IMR-90 (cell line): ENCODE measurements at regions not wholly inside any gene's neighbourhood (a gene's known extent, or its start where the extent isn't known, plus 50 kb on each side); places are given as distances from the start of the nearest gene placed in this dataset.
A peak's percentile ranks its signal among the peaks of the same experiment; 100 is the strongest.

Source experiments
- ATAC-seq: fragments of 200-7000 bp; cut with Tn5 transposase; 2 replicates; pipeline ENCODE4 v1.9.1; 2020; ENCODE audit warnings: low read depth, mild to moderate bottlenecking, moderate library complexity
- BruUV-seq: library from RNA; stranded (reverse); fragments of 400-500 nt; replicated peaks from 2 replicates; lab custom pipeline; 2021; lab: Mats Ljungman, UMichigan
- CTCF ChIA-PET: fragments of 300-600 bp; formaldehyde crosslinking; extraction: SDS; loops from one replicate; lab custom pipeline; 2021; ENCODE audit warnings: antibody characterized with exemption; lab: Yijun Ruan, JAX
- POLR2A ChIA-PET: fragments of 300-600 bp; sonication (Branson Sonifier 250); formaldehyde crosslinking; loops from one replicate; lab custom pipeline; 2022; ENCODE audit warnings: antibody characterized with exemption; ENCODE audit not compliant: unreplicated experiment; lab: Charles Lee
- DNase-seq: peaks from one replicate; pipeline ENCODE4 v3.0.0; 2013
- H2AFZ ChIP-seq: replicated peaks from 2 replicates; pipeline ENCODE3; 2013; ENCODE audit warnings: low read length, mild to moderate bottlenecking; ENCODE audit not compliant: poor library complexity
- H2AK5ac ChIP-seq: 2 replicates; pipeline ENCODE4 v1.6.1; 2013; ENCODE audit warnings: low read depth, low read length, inconsistent platforms
- H2AK9ac ChIP-seq: replicated peaks from 2 replicates; pipeline ENCODE3; 2013; ENCODE audit warnings: mild to moderate bottlenecking, low read depth, low read length, moderate library complexity; ENCODE audit not compliant: poor library complexity
- H2BK120ac ChIP-seq: 2 replicates; pipeline ENCODE4 v1.6.1; 2013; ENCODE audit warnings: low read depth, low read length, inconsistent platforms
- H2BK15ac ChIP-seq: 3 replicates; pipeline ENCODE4 v1.6.1; 2013; ENCODE audit warnings: low read depth, low read length, inconsistent platforms
- H2BK20ac ChIP-seq: 2 replicates; pipeline ENCODE4 v1.6.1; 2013; ENCODE audit warnings: low read depth, mild to moderate bottlenecking, inconsistent platforms, low read length, moderate library complexity
- H2BK5ac ChIP-seq: 2 replicates; pipeline ENCODE4 v1.6.1; 2013; ENCODE audit warnings: mild to moderate bottlenecking, low read depth, low read length, inconsistent platforms; ENCODE audit not compliant: poor library complexity, severe bottlenecking
- H3K14ac ChIP-seq: replicated peaks from 2 replicates; pipeline ENCODE4 v1.6.1; 2013; ENCODE audit warnings: low read depth, low read length, inconsistent platforms
- H3K18ac ChIP-seq: 2 replicates; pipeline ENCODE4 v1.6.1; 2013; ENCODE audit warnings: low read depth, low read length, control low read depth
- H3K23ac ChIP-seq: 2 replicates; pipeline ENCODE4 v1.6.1; 2013; ENCODE audit warnings: low read depth, low read length, inconsistent platforms
- H3K27ac ChIP-seq: 2 replicates; pipeline ENCODE4 v1.5.1; 2013; ENCODE audit warnings: mild to moderate bottlenecking, control low read depth, low read length; ENCODE audit not compliant: insufficient read depth
- H3K27me3 ChIP-seq: 2 replicates; pipeline ENCODE4 v1.6.1; 2013; ENCODE audit warnings: low read length; ENCODE audit not compliant: control insufficient read depth, insufficient read depth
- H3K36me3 ChIP-seq: 2 replicates; pipeline ENCODE4 v1.6.1; 2013; ENCODE audit warnings: low read length, mixed read lengths; ENCODE audit not compliant: control insufficient read depth, insufficient read depth
- H3K4ac ChIP-seq: 2 replicates; pipeline ENCODE4 v1.6.1; 2013; ENCODE audit warnings: low read depth, low read length, inconsistent platforms
- H3K4me1 ChIP-seq: 2 replicates; pipeline ENCODE4 v1.6.1; 2013; ENCODE audit warnings: low read length, mixed read lengths; ENCODE audit not compliant: control insufficient read depth, insufficient read depth
- H3K4me2 ChIP-seq: 2 replicates; pipeline ENCODE4 v1.6.1; 2013; ENCODE audit warnings: low read depth, mild to moderate bottlenecking, control low read depth, low read length, moderate library complexity
- H3K4me3 ChIP-seq: 2 replicates; pipeline ENCODE4 v1.5.1; 2013; ENCODE audit warnings: low read depth, mild to moderate bottlenecking, control low read depth, low read length, moderate library complexity; ENCODE audit not compliant: insufficient read depth
- H3K56ac ChIP-seq: 2 replicates; pipeline ENCODE4 v1.6.1; 2013; ENCODE audit warnings: low read length, inconsistent platforms; ENCODE audit not compliant: insufficient read depth; ENCODE audit errors: extremely low read depth
- H3K79me1 ChIP-seq, 2 experiments: 2 replicates each; pipeline ENCODE4 v1.6.1; 2013; ENCODE audit warnings: low read length in 2 of 2, inconsistent platforms in 1 of 2, low read depth in 1 of 2
- H3K9ac ChIP-seq: 2 replicates; pipeline ENCODE4 v1.6.1; 2013; ENCODE audit warnings: low read depth, low read length, control low read depth
- H3K9me1 ChIP-seq: 2 replicates; pipeline ENCODE4 v1.6.1; 2013; ENCODE audit warnings: low read length, inconsistent platforms; ENCODE audit not compliant: insufficient read depth
- H3K9me3 ChIP-seq: 2 replicates; pipeline ENCODE4 v1.6.1; 2013; ENCODE audit warnings: low read length; ENCODE audit not compliant: control insufficient read depth, insufficient read depth
- H4K20me1 ChIP-seq: 2 replicates; pipeline ENCODE4 v1.6.1; 2013; ENCODE audit warnings: low read length, inconsistent platforms; ENCODE audit not compliant: insufficient read depth
- H4K5ac ChIP-seq: 2 replicates; pipeline ENCODE4 v1.6.1; 2013; ENCODE audit warnings: mild to moderate bottlenecking, low read depth, low read length, control low read depth
- H4K8ac ChIP-seq, 2 experiments: 2 replicates each; pipeline ENCODE4 v1.6.1; 2013; ENCODE audit warnings: low read depth in 2 of 2, low read length in 2 of 2, control low read depth in 1 of 2, inconsistent platforms in 1 of 2
- H4K91ac ChIP-seq: 2 replicates; pipeline ENCODE4 v1.6.1; 2013; ENCODE audit warnings: low read depth, low read length, inconsistent platforms; ENCODE audit not compliant: insufficient read depth
- BHLHE40 ChIP-seq: fragments of 150-350 bp; IDR thresholded peaks from 2 replicates; pipeline ENCODE4 v1.6.1; 2016; ENCODE audit warnings: mild to moderate bottlenecking, low read depth, low read length
- FOS ChIP-seq: fragments of 150-350 bp; IDR thresholded peaks from 2 replicates; pipeline ENCODE4 v1.6.1; 2016; ENCODE audit warnings: low read depth, low read length
- MAFK ChIP-seq: IDR thresholded peaks from 2 replicates; pipeline ENCODE4 v1.6.1; 2012; ENCODE audit warnings: low read depth, low read length, improper control_type of control experiment
- MXI1 ChIP-seq: IDR thresholded peaks from 2 replicates; pipeline ENCODE4 v1.6.1; 2012; ENCODE audit warnings: low read depth, mild to moderate bottlenecking, low read length, moderate library complexity, borderline replicate concordance
- NFE2L2 ChIP-seq: fragments of 150-350 bp; IDR thresholded peaks from 2 replicates; pipeline ENCODE4 v1.6.1; 2016; ENCODE audit warnings: low read depth, mild to moderate bottlenecking, low read length
- POLR2A ChIP-seq: IDR thresholded peaks from 2 replicates; pipeline ENCODE4 v1.6.1; 2012; ENCODE audit warnings: mild to moderate bottlenecking, low read depth, low read length
- RAD21 ChIP-seq: IDR thresholded peaks from 2 replicates; pipeline ENCODE4 v1.6.1; 2012; ENCODE audit warnings: low read length, improper control_type of control experiment
- RFX5 ChIP-seq: IDR thresholded peaks from 2 replicates; pipeline ENCODE4 v1.8.0; 2012; ENCODE audit warnings: low read depth, mild to moderate bottlenecking, low read length, moderate library complexity
- WGBS, 2 experiments: methylation state at CpG; one replicate each; pipeline versions ENCODE4 v1.1.5 to v1.1.7; 2013; ENCODE audit warnings: missing lambda C conversion rate in 2 of 2; ENCODE audit not compliant: insufficient read length in 1 of 2; ENCODE audit errors: extremely low coverage in 2 of 2; 5-methylcytosine and 5-hydroxymethylcytosine counted together
- dilution Hi-C: fragments of 300-500 bp; cut with HindIII; formaldehyde crosslinking; loops from one replicate; pipeline ENCODE4 v1.14.3; 2018; ENCODE audit warnings: low sequenced_read_pairs; ENCODE audit not compliant: unreplicated experiment
- in situ Hi-C: fragments of 300-500 bp; cut with MboI; formaldehyde crosslinking; loops from 3 replicates; pipeline ENCODE4 v1.14.3; 2019; ENCODE audit warnings: low sequenced_read_pairs, inconsistent platforms, mixed read lengths
- intact Hi-C: fragments of 100-400 bp; cut with micrococcal nuclease; formaldehyde crosslinking; loops from 2 replicates; pipeline ENCODE4 v1.10.0; 2022
- TF ChIP-seq, protein P1 (sequence below): conservative IDR thresholded peaks from 2 replicates; pipeline ENCODE4 v1.5.1; 2012; ENCODE audit warnings: mild to moderate bottlenecking, low read depth, low read length, improper control_type of control experiment
- TF ChIP-seq, protein P2 (sequence below): fragments of 150-350 bp; IDR thresholded peaks from 2 replicates; pipeline ENCODE4 v1.6.1; 2017; ENCODE audit warnings: mild to moderate bottlenecking, antibody characterized with exemption, low read length, low read depth
- TF ChIP-seq, protein P3 (sequence below): fragments of 150-350 bp; IDR thresholded peaks from 2 replicates; pipeline ENCODE4 v1.6.1; 2016; ENCODE audit warnings: low read depth, mild to moderate bottlenecking, low read length, moderate library complexity, borderline replicate concordance

DNA sequence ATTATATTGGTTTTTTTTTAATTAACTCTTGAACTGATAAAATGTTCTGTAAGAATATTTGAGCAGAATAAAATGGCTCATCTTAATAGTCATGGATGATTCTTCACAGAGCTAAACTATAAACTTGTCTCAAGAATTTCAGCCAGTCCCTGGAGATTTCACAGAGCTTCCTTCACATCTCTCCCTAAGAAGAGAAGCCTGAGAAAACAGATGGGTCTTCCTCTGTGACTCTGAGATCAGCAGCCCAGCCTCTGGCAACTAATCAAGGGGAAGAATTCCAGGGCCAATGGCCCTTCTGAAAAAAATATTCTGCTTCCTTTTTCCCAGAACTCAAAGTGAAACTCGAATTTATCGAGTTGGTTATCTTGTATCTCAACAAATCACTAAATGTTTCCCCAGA, 122.2 kb upstream of the ITGA1 start:
- Histone ChIP-seq H4K5ac (no peak overlapping the region), H3K4me2 (peak overlapping the region; percentile 16; the same call in 1 of the 2 replicates), H3K9me1 (peaks cover 3% of the 10 kb centered on the region; the same call in 1 of the 2 replicates), H3K4me1 (no peaks in the 10 kb centered on the region), H4K20me1 (no peaks in the 10 kb centered on the region), H3K79me1 (no peaks in the 10 kb centered on the region), H3K18ac (no peak overlapping the region), H3K9me3 (no peaks in the 10 kb centered on the region), H3K36me3 (no peaks in the 10 kb centered on the region), H3K27me3 (peaks cover 2% of the 10 kb centered on the region), H2BK15ac (no peak overlapping the region), H3K14ac (no peak overlapping the region), H2AK5ac (no peak overlapping the region), H2BK20ac (no peak overlapping the region), H4K91ac (no peak overlapping the region), H3K27ac (no peak overlapping the region), H3K9ac (no peak overlapping the region), H2AK9ac (no peak overlapping the region), H2AFZ (no peak overlapping the region), H3K4me3 (no peak overlapping the region), H2BK120ac (no peak overlapping the region), H3K23ac (no peak overlapping the region), H3K4ac (no peak overlapping the region), H2BK5ac (no peak overlapping the region), H3K56ac (no peak overlapping the region), H4K8ac (no peak overlapping the region)
- DNase-seq (peak; percentile 1), ATAC-seq (no peak)
- BruUV-seq, result no TSS peak
- ChIA-PET CTCF (interaction anchor here (1.4 kb wide), 1 partner anchor 28 kb away, joined by 4 read pairs; no protein-coding TSS in a partner anchor), POLR2A (no interaction called here)
- TF ChIP-seq RAD21, result no peak
- TF ChIP-seq RFX5, result no peak
- TF ChIP-seq POLR2A, result no peak
- TF ChIP-seq, protein P1, sequence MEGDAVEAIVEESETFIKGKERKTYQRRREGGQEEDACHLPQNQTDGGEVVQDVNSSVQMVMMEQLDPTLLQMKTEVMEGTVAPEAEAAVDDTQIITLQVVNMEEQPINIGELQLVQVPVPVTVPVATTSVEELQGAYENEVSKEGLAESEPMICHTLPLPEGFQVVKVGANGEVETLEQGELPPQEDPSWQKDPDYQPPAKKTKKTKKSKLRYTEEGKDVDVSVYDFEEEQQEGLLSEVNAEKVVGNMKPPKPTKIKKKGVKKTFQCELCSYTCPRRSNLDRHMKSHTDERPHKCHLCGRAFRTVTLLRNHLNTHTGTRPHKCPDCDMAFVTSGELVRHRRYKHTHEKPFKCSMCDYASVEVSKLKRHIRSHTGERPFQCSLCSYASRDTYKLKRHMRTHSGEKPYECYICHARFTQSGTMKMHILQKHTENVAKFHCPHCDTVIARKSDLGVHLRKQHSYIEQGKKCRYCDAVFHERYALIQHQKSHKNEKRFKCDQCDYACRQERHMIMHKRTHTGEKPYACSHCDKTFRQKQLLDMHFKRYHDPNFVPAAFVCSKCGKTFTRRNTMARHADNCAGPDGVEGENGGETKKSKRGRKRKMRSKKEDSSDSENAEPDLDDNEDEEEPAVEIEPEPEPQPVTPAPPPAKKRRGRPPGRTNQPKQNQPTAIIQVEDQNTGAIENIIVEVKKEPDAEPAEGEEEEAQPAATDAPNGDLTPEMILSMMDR, result no peak
- TF ChIP-seq BHLHE40, result no peak
- no peak for TF ChIP-seq FOS
- TF ChIP-seq, protein P2, sequence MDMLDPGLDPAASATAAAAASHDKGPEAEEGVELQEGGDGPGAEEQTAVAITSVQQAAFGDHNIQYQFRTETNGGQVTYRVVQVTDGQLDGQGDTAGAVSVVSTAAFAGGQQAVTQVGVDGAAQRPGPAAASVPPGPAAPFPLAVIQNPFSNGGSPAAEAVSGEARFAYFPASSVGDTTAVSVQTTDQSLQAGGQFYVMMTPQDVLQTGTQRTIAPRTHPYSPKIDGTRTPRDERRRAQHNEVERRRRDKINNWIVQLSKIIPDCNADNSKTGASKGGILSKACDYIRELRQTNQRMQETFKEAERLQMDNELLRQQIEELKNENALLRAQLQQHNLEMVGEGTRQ, result no peak
- no peak for TF ChIP-seq MXI1
- no peak for TF ChIP-seq NFE2L2
- TF ChIP-seq, protein P3, sequence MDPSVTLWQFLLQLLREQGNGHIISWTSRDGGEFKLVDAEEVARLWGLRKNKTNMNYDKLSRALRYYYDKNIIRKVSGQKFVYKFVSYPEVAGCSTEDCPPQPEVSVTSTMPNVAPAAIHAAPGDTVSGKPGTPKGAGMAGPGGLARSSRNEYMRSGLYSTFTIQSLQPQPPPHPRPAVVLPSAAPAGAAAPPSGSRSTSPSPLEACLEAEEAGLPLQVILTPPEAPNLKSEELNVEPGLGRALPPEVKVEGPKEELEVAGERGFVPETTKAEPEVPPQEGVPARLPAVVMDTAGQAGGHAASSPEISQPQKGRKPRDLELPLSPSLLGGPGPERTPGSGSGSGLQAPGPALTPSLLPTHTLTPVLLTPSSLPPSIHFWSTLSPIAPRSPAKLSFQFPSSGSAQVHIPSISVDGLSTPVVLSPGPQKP, result no peak
- TF ChIP-seq MAFK, result no peak
- in situ Hi-C loops, result loop anchor here (25.0 kb wide), 1 partner anchor 1278 kb away; the partner anchor contains the start of gene ISL1
- dilution Hi-C loops, result no loop called here
- WGBS, 2 experiments, result no CpG with 5 or more reads among the region's 2 CpGs
- intact Hi-C loops, result loop anchor here (2.0 kb wide), 2 partner anchors 123 to 249 kb away; no protein-coding TSS in a partner anchor
